ENCODE measurements at regions not wholly inside any gene's neighbourhood (a gene's known extent, or its start where the extent isn't known, plus 50 kb on each side); places are given as distances from the start of the nearest gene placed in this dataset.
"Not testable (repeated sequence)": the region's sequence is repeated elsewhere in the genome, so short reads cannot be mapped to it uniquely, and the experiment has no call there.

DNA sequence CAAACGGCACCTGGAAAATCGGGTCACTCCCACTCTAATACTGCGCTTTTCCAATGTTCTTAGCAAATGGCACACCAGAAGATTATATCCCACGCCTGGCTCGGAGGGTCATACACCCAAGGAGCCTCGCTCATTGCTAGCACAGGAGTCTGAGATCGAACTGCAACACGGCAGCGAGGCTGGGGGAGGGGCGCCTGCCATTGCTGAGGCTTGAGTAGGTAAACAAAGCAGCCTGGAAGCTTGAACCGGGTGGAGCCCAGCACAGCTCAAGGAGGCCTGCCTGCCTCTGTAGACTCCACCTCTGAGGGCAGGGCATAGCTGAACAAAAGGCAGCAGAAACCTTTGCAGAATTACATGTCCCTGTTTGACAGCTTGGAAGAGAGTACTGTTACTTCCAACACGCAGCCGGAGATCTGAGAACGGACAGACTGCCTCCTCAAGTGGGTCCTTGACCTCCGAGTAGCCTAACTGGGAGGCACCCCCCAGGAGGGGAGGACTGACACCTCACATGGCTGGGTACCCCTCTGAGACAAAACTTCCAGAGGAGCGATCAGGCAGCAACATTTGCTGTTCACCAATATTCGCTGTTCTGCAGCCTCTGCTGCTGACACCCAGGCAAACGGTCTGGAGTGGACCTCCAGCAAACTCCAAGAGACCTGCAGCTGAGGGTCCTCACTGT lies 472.3 kb upstream of the PHF14 start:
- DNase-seq: not testable (repeated sequence)

DNA sequence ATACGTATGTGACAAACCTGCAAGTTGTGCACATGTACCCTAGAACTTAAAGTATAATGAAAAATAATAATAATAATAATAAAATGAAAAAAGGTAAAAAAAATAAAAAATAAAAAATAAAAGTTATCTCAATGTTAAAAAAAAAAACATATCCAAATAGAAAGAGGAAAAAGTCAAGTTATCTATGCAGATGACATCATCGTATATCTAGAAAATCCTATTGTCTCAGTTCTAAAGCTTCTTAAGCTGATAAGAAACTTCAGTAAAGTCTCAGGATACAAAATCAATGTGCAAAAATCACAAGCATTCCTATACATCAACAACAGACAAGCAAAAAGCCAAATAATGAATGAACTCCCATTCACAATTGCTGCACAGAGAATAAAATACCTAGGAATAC lies 466.6 kb upstream of the PHF14 start:
- no peak for DNase-seq

DNA sequence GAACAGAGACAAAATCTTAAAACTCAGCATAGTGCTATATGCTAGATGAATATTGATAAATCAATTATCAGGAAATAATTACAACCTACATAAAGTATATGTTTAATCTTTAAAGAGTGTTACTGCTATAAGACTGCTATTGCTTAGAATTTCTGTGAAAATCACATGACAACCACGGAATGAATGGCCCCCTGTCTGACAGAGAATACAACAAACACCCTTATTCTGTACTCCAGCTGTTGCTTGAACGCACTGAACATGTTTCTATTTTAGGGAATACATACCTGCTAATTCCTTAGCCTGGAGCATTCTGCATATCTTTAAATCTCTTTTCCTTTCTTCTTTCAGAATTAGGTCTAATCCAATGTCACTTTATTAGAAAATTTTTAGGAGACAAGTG lies 452.4 kb upstream of the PHF14 start:
- DNase-seq: no peak

DNA sequence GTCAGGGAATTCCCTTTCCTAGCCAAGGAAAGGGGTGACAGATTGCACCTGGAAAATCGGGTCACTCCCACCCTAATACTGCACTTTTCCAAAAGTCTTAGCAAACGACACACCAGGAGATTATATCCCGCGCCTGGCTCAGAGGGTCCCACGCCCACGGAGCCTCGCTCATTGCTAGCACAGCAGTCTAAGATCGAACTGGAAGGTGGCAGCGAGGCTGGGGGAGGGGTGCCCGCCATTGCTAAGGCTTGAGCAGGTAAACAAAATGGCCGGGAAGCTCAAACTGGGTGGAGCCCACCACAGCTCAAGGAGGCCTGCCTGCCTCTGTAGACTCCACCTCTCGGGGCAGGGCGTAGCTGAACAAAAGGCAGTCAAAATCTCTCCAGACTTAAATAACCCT lies 440.2 kb upstream of the PHF14 start:
- DNase-seq: not testable (repeated sequence)

DNA sequence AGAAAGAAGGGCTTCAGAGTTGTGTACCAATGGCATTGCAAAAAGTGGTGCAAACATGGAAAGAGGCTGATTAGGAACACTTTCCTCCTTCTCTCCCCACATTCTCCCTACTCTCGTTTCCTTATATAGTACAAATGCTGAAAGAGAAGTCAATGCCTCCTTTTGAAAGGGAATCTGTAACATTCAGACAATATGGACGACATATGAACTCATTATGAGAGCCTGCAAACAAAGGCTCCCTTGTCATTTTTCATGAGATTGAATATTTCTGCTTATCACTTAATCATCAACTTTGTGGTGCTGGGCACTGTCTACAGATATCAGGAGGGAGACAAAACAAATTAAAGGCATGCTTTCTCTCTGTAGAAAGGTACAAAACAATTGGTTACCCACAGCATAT lies 437.1 kb upstream of the PHF14 start:
- no peak for DNase-seq

DNA sequence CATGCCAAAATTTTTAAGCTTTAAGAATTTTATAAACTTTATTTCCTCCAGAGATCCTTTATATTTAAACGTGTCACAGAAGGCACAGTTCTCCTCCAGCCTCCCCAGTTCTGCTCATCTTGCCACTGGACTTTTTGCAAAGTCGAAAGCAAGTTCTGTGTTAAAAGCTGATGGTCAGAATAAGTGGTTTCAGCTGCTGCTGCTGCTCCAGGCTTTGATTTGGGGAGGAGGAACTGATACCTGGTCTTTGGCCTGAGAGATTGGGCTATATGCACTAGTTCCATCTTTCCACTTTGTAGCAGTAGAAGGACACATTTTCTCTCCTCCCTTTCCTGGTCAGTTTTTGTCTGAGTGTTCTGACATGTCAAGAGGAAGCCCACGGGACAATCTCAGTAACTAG lies 435.9 kb upstream of the PHF14 start:
- no peak for DNase-seq

DNA sequence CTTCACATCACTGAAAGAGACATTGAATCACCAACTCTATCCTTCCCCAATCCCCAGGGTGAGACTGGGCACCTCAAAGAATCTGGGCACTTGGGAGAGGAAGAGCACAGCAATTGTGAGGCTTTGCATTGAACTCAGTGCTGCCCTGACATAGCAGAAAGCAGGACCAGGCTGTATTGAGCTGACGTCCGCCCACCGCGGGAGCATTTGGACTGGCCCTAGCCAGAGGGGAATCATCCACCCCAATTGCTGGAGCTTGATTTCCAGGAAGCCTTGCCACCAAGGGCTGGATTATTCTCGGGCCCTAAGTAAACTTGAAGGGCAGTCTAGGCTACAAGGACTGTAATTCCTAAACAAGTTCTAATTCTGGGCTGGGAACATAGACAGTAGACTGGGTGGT lies 416.3 kb upstream of the PHF14 start:
- DNase-seq: no peak

DNA sequence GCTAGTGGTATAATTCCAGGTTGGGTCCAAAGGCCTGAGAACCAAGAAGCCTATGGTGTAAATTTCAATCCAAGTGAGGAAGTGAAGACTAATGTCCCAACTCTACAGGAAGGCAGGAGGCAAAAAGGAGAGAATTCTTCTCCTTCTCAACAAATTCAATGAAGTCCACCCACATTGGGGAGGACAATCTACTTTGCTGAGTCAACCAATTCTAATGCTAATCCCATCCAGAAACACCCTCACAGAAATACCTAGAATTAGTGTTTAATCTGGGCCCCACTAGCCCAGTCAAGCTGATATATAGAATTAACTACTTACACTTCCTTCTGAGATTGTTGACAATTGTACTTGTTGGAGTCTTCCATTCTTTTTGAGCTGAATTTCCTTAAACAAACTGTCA lies 413.2 kb upstream of the PHF14 start:
- no peak for DNase-seq

DNA sequence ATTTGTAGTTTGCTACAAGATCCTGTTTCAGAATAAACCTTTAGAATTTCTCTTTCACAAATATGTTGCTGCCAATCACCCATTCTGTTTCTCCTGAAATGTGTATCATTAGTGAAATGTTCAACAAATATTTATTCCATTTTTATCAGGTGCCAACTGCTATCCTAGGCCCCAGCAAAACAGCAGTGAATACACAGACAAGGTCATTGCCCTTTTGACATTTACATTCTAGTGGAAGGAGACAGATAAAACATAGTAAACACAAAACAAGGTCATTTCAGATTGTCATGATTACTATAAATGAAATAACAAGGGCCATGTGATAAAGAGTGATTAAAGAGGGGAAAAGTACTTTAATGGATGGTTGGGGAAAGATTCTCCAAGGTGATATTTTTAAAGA lies 404.8 kb upstream of the PHF14 start:
- no peak for DNase-seq

DNA sequence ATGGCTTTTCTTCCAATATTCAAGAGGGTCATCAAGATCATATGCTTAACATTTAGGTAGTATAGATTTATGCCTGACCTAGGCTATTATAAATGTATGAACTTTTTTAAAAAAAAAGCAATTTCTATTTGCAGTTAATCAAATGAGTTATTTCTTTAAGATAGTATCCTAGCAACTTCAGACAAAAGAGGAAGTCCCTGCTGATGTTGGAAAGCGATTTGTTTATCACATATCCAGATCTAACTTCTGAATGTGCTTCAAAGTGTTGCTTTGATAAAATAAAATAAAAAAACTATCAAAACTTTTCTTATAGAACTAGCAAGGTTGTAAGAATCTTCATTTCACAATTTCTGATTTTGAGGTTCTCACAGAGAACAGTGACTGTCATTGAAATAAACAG lies 401.9 kb upstream of the PHF14 start:
- DNase-seq: no peak

DNA sequence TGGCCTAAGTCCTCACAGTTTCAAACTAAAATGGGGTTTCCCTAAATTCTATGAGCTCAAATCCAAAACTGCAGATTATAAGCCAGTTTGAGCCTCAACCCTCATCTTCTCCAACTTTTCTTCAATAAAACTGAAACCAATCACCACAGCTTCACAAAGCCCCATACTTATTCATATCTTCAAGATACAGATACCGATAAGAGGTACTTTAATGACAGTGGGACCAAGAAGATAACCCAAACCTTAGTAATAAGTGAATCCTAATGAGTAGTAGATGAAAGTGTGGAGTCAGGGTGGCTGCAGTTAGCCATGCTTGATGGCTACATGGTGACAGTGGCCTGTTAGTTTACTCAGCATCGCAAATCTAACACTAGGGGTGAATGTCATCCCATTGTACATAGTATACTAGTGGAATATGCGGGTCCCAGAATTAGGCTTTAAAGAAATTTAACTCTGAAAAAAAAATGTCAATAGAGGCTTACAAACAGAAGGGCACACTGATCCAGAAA lies 395.8 kb upstream of the PHF14 start:
- DNase-seq: no peak

DNA sequence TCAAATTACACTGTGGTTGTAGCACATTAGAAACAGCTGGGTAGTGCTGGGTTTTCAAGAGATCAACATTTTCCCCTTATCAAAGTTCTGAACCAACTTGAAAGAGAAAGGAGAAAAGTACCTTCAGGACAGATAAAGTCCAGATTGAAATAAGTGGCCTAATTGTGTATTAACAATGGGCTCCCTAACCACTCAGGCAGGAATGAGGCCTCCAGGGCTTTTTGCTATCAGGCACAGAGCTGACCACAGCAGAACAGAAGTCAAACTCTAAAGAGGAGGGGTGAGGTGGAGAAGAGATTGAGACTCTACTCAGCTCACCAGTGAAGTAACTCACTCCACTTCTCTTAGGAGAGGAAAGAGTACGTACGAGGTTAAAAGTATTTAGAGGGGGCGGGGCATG lies 394.1 kb upstream of the PHF14 start:
- DNase-seq: no peak

DNA sequence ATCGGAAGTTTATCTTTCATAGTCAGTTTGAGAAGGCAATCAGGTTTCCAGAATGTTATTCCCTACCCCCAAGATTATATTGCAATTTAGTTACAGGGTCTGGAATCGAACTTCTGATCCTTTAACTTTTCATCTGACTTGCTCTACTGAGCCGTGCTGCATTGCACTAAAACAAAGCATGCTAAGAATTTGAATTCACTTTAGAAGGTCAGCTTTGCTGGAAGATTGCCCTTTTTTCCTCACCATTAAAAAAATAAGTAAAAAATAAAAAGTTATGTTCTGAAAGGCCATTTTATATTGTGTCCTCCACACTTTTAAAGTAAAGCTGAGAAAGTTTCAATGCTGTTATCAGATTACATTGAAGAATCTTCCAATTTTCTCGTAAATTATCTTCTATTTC lies 388.8 kb upstream of the PHF14 start:
- no peak for DNase-seq

DNA sequence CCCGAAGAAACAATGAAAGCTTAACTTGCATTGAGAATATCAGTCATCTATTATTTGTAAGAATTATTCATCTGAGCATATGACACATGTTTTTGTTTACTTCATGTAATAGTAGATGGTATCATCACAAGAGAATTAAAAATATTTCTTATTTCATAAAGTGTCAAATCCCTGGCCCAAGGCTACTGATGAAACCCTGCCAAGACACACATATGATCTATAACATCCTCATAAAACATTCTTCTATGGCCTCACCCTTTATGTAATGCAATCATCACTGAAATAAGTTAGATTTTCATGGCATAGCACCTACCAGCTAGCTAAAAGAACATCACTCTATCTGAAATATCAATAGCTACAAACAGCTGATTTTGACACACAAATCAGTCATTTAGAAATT lies 385.6 kb upstream of the PHF14 start:
- DNase-seq: no peak

DNA sequence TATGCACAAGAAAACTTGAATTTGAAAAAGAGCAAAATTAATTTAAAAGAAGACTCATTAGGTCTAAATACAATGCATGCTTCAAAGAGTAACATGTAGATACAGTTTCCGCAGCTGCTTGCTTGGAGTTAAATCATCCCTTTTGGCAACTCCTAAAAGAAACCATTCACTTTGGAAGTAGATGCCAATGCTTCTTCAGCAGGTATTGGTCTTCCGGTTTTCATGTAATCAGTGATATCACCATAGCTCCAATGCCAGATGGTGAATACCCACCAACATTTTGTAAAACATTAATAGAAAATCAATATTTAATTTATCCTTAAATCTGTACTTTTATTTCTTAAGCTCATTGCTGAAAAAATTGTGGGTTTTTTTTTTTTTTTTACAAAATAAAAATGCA lies 381.1 kb upstream of the PHF14 start:
- no peak for DNase-seq

DNA sequence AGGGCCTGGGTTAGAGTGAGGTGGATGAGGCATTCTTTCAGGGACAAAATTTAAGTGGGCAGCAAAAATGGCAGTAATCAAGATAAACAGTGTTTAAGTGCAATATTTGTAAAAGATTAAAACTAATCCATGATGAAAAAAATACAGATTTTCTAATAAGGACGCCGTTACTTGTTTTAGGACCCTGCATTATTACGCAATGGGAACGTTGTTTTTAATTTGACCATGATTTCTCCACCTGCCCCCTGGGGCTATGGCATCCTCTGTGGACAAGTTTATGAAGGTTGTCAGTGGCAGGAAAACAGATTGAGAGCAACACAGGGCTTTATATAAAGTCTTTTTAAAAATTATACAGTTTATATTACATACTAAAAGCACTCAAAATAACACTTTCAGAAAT lies 380.6 kb upstream of the PHF14 start:
- DNase-seq: no peak

DNA sequence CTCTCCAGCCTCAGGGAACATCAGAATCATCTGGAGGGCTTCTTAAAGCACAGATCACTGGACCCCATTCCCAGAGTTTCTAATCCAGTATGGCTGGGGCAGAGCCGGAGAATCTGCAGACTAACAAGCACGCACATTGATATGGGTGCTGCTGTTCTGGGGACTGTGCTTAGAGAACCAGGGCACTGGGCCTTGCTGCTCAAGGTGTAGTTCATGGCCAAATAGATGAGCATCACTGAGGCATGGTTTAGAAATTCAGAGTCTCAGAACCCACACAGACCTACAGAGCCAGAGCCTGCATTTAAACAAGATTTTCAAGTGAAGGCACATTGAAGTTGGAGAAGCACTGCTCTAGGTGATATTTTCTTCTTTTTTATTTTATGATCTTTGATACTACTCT lies 376.8 kb upstream of the PHF14 start:
- DNase-seq: no peak

DNA sequence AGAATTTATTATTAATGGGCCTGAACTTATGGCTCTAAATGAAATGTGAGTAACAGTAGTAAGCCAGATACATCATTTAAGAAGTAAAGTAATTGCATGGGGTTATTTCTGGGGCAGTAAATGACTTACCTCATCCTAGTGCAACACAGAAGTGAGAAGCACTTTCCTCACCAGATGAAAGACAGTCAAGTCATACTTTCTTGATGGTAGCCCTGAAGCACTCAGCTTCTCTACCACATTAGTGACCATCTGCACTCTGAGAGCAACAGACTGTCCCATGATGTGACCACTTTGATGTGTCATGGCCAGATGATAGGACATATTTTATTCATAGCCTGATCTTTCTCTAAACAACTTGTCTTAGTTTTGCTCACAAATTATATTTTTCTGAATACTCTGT lies 369.5 kb upstream of the PHF14 start:
- DNase-seq: no peak

DNA sequence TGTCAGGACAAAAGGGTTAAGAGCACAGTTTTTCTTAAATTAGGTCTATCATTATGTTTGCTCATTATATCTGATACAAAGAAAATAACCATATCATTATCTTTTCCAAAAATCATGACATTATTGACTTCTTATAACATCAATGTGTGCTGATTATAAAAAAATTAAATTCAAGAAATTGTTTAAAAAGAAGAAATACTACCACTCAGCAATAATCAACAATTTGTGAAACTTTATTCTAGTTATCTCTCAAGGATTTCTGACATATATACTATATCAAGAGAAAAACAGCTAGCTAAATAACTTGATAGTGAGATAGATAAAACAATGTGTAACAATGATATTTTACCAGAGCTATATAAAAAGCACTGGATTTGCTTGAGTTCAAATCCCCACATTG lies 360.7 kb upstream of the PHF14 start:
- DNase-seq: no peak

DNA sequence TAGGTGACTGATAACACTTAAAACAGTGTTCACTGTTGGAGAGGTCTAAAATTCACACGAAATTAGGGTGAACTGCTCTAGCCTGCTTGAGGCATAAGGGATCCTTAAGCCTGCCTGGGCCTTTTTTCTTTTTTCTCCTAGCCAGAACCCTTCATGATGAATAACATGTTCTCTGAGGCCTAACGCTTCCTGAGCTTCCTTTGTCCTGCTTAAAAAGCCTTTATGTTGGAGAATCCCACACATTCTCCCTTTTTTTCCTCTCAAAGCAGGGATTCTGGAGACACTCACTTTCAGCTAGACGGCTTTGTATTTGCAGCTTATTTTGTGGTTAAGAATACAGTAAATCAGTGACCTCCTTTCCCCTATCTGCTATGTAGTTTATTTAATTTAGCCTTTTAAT lies 354.7 kb upstream of the PHF14 start:
- no peak for DNase-seq

DNA sequence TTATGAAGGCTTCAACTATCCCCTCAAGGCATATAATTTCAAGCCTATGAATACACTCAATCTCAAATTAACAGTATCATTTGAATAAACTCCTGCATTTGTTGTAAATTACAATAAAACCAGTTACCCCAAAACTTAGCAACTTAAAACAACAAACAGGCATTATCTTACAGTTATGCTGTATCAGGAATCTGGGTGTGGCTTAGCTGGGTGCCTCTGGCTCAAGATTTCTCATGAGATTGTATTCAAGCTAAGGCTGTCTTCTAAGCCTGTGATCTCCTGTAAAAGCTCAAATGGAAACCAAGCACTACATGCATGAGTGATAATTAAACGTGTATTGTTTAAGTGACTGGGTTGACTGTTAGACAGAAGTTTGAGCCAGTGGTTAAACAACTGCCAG lies 341.0 kb upstream of the PHF14 start:
- no peak for DNase-seq

DNA sequence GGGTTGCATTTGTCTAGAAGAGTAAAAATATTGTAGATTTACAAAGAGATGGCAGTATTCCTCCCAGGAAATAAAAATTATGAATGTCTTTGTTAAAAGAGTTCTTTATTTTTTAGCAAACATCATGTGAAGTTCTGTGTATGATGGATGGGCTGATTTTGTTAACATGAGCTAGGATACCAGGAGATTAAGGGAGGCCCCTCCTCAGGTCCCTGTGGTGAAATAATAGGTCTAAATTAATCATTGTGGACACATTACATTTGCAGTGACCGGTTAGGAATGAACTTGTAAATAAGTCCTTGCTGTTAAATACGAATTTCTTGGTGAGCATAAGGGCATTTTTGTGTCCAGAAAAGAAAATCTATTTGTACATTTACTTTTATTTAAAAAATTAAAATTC lies 339.4 kb upstream of the PHF14 start:
- DNase-seq: no peak

DNA sequence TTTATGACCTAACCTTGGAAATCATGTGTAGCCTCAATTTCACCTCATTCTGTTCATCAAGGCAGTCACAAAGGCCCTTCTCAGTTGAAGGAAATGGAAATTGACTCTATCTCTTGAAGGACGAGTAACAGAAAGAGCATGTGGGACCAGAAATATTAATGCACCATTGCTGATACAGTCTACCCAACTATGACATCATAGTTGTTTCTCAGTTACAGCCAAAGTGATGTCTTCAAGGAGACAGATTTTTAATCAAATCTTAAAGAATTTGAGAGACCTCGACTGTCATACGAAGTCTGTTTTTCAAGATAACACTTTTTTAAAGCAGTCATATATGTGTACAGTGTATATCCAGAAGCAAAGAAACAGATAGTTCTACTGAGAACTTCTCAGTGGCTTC lies 335.7 kb upstream of the PHF14 start:
- DNase-seq: no peak

DNA sequence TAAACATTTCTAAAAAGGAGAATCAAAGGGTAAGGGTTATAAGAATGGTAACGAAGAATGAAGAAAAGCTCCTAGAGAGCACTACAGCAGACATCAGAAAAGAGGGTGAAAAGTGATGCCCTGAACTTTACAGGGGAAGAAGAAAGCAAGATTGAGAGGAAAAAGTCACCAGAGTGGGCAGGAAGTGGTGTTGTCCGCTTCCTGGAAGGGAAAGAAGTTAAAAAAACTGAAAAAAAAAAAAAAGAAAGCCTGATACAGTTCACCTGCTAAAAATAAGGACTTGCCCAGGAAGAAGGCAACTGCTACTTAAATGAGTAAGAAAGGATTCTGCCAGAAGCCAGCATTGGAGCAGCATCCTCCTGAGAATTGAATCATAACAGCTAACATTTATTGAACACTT lies 330.1 kb upstream of the PHF14 start:
- DNase-seq: peak; percentile 10

DNA sequence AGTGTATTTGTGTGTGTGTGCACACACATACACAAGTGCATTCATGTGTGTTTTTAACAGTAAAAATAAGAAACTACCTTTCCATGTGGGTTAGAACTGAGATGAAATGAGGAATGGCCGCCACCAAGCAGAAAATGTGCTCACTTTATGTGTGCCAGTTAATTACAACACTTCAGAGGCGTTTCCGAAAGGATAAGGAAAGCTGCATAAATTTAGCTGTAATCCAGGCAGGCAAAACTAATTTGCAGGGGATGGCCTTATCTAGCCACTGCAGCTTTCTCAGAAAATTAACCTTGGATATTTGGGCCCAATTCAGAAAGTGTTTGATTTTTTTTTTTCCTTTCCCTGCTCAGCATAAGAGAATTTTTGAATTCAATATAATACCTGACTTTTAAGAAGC lies 328.8 kb upstream of the PHF14 start:
- DNase-seq: no peak

DNA sequence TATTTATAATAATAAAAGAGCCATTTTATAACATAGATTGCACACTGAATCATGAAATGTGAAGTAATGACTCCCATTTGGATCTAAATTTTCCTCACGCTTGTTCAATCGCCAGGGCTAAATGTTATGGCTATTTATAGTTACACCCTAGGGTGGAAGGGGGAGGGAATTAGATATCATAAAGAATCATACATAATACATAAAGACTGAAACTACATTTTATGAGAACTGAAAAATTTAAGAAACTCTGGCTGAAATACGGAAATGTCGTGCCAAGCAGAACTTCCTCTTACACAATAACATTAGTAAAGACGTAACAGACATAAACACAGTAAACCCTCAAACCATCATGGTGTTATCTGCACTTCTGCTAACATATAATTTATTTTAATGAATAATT lies 327.5 kb upstream of the PHF14 start:
- DNase-seq: no peak

Measured in CD4-positive, alpha-beta T cell treated with Interleukin-17A for 1 hour (primary cell).